ENCODE measurements at regions not wholly inside any gene's neighbourhood (a gene's known extent, or its start where the extent isn't known, plus 50 kb on each side); places are given as distances from the start of the nearest gene placed in this dataset.

GRCh38 chr18:62651276-62652056, 63.9 kb upstream of the PHLPP1 start:
- TF ChIP-seq, protein P1, sequence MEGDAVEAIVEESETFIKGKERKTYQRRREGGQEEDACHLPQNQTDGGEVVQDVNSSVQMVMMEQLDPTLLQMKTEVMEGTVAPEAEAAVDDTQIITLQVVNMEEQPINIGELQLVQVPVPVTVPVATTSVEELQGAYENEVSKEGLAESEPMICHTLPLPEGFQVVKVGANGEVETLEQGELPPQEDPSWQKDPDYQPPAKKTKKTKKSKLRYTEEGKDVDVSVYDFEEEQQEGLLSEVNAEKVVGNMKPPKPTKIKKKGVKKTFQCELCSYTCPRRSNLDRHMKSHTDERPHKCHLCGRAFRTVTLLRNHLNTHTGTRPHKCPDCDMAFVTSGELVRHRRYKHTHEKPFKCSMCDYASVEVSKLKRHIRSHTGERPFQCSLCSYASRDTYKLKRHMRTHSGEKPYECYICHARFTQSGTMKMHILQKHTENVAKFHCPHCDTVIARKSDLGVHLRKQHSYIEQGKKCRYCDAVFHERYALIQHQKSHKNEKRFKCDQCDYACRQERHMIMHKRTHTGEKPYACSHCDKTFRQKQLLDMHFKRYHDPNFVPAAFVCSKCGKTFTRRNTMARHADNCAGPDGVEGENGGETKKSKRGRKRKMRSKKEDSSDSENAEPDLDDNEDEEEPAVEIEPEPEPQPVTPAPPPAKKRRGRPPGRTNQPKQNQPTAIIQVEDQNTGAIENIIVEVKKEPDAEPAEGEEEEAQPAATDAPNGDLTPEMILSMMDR (conservative IDR thresholded peaks at IDR 0.05; ENCODE audit: low read depth, low read length), result no peak
- TF ChIP-seq POLR2A (IDR thresholded peaks at IDR 0.05; ENCODE audit: low read depth, low read length) (no peak), USF2 (IDR thresholded peaks at IDR 0.05; ENCODE audit: low read depth, low read length) (no peak), CHD1 (IDR thresholded peaks at IDR 0.05; ENCODE audit: low read depth, low read length) (no peak), ELK1 (IDR thresholded peaks at IDR 0.05; ENCODE audit: borderline replicate concordance, low read depth, low read length) (no peak), RFX5 (IDR thresholded peaks at IDR 0.05; ENCODE audit: low read depth, low read length) (no peak), SMC3 (IDR thresholded peaks at IDR 0.05; ENCODE audit: low read depth, low read length) (no peak), MXI1 (IDR thresholded peaks at IDR 0.05; ENCODE audit: borderline replicate concordance, low read depth, low read length) (no peak), BHLHE40 (IDR thresholded peaks at IDR 0.05; ENCODE audit: low read depth, low read length) (no peak), MAFK (IDR thresholded peaks at IDR 0.05; ENCODE audit: low read depth, low read length) (no peak), FOS (IDR thresholded peaks at IDR 0.05; ENCODE audit: low read depth, low read length) (no peak), CEBPB (IDR thresholded peaks at IDR 0.05; ENCODE audit: low read depth, low read length) (no peak)

All from IMR-90 (cell line).